ENCODE measurements at regions not wholly inside any gene's neighbourhood (a gene's known extent, or its start where the extent isn't known, plus 50 kb on each side); places are given as distances from the start of the nearest gene placed in this dataset.

DNA sequence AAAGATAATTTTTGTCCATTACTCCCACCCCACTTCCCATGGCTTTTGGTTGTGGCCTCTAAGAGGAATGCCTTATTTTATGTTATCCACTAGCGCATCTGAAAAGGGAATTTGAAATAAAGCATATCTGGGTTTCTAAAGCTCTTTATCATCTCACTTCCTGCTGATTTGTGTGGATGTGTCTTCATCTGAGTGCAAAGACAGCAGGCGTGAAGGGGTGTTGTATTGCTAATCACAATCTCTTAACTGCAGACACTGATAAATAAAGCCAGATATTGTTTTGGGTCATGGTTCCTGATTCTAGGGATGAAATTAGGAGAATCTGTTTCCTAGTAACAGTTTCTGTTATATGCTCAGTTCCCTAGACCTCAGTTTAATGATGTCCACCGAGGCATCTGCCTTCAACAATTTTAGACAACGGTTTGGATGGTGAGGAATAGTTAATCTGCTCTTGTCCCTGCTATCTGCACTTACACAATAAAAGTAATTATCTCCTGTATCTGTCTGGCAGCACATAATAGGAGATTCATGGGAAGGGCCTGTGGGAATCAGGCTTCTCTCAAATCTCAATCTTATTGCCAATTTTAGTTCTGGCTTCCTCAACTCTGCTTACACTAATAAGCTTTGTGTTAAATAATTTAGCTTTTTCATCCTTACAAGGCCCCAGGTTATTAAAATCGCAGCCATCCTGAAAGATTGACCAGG, 517.9 kb upstream of the ATXN8OS start:
- no peak for ATAC-seq
- TF ChIP-seq, protein P1, sequence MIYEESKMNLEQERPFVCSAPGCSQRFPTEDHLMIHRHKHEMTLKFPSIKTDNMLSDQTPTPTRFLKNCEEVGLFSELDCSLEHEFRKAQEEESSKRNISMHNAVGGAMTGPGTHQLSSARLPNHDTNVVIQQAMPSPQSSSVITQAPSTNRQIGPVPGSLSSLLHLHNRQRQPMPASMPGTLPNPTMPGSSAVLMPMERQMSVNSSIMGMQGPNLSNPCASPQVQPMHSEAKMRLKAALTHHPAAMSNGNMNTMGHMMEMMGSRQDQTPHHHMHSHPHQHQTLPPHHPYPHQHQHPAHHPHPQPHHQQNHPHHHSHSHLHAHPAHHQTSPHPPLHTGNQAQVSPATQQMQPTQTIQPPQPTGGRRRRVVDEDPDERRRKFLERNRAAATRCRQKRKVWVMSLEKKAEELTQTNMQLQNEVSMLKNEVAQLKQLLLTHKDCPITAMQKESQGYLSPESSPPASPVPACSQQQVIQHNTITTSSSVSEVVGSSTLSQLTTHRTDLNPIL (CRISPR knock-in tag; IDR thresholded peaks at IDR 0.05; ENCODE audit: low read depth) = no peak
- TF ChIP-seq ARNTL (CRISPR knock-in tag; IDR thresholded peaks at IDR 0.05; ENCODE audit: borderline replicate concordance, low read depth) (no peak), TOX (CRISPR knock-in tag; IDR thresholded peaks at IDR 0.05; ENCODE audit: borderline replicate concordance) (no peak), ESRRG (CRISPR knock-in tag; IDR thresholded peaks at IDR 0.05) (no peak)
- TF ChIP-seq, protein P2, sequence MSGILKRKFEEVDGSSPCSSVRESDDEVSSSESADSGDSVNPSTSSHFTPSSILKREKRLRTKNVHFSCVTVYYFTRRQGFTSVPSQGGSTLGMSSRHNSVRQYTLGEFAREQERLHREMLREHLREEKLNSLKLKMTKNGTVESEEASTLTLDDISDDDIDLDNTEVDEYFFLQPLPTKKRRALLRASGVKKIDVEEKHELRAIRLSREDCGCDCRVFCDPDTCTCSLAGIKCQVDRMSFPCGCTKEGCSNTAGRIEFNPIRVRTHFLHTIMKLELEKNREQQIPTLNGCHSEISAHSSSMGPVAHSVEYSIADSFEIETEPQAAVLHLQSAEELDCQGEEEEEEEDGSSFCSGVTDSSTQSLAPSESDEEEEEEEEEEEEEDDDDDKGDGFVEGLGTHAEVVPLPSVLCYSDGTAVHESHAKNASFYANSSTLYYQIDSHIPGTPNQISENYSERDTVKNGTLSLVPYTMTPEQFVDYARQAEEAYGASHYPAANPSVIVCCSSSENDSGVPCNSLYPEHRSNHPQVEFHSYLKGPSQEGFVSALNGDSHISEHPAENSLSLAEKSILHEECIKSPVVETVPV (CRISPR knock-in tag; IDR thresholded peaks at IDR 0.05) = no peak
- TF ChIP-seq, protein P3, sequence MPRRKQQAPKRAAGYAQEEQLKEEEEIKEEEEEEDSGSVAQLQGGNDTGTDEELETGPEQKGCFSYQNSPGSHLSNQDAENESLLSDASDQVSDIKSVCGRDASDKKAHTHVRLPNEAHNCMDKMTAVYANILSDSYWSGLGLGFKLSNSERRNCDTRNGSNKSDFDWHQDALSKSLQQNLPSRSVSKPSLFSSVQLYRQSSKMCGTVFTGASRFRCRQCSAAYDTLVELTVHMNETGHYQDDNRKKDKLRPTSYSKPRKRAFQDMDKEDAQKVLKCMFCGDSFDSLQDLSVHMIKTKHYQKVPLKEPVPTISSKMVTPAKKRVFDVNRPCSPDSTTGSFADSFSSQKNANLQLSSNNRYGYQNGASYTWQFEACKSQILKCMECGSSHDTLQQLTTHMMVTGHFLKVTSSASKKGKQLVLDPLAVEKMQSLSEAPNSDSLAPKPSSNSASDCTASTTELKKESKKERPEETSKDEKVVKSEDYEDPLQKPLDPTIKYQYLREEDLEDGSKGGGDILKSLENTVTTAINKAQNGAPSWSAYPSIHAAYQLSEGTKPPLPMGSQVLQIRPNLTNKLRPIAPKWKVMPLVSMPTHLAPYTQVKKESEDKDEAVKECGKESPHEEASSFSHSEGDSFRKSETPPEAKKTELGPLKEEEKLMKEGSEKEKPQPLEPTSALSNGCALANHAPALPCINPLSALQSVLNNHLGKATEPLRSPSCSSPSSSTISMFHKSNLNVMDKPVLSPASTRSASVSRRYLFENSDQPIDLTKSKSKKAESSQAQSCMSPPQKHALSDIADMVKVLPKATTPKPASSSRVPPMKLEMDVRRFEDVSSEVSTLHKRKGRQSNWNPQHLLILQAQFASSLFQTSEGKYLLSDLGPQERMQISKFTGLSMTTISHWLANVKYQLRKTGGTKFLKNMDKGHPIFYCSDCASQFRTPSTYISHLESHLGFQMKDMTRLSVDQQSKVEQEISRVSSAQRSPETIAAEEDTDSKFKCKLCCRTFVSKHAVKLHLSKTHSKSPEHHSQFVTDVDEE (CRISPR knock-in tag; IDR thresholded peaks at IDR 0.05) = no peak
- TF ChIP-seq, protein P4, sequence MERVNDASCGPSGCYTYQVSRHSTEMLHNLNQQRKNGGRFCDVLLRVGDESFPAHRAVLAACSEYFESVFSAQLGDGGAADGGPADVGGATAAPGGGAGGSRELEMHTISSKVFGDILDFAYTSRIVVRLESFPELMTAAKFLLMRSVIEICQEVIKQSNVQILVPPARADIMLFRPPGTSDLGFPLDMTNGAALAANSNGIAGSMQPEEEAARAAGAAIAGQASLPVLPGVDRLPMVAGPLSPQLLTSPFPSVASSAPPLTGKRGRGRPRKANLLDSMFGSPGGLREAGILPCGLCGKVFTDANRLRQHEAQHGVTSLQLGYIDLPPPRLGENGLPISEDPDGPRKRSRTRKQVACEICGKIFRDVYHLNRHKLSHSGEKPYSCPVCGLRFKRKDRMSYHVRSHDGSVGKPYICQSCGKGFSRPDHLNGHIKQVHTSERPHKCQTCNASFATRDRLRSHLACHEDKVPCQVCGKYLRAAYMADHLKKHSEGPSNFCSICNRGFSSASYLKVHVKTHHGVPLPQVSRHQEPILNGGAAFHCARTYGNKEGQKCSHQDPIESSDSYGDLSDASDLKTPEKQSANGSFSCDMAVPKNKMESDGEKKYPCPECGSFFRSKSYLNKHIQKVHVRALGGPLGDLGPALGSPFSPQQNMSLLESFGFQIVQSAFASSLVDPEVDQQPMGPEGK (CRISPR knock-in tag; IDR thresholded peaks at IDR 0.05; ENCODE audit: borderline replicate concordance) = no peak

DNA sequence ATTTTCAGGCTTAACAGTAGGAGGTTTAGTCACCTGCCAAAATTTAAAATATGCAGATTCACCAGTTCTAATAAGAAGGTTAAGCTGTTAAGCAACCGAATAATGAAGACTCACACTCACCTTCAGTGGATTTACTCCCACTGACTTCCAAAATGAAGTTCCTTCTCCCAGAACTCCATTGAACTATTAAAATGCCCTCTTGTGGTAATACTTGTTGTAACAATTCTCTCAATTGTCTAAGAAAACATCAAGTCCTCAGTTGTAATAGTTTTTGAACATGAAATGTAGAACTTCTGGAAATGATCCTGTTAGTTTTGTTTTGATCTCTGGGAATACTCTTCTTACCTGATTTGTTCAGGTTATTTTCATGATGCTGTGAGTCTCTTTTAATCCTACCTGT, 522.0 kb upstream of the ATXN8OS start:
- no peak for ATAC-seq
- no peak for TF ChIP-seq ISL1 (CRISPR knock-in tag; IDR thresholded peaks at IDR 0.05)
- TF ChIP-seq, protein P1 (CRISPR knock-in tag; IDR thresholded peaks at IDR 0.05; ENCODE audit: low read depth) = no peak
- no peak for TF ChIP-seq ZNF8 (CRISPR knock-in tag; IDR thresholded peaks at IDR 0.05)
- no peak for TF ChIP-seq ZFP3 (CRISPR knock-in tag; IDR thresholded peaks at IDR 0.05)
- no peak for TF ChIP-seq SNAI2 (CRISPR knock-in tag; IDR thresholded peaks at IDR 0.05)
- no peak for TF ChIP-seq ESRRG (CRISPR knock-in tag; IDR thresholded peaks at IDR 0.05)
- no peak for TF ChIP-seq TOX (CRISPR knock-in tag; IDR thresholded peaks at IDR 0.05; ENCODE audit: borderline replicate concordance)
- TF ChIP-seq ZNF565 (CRISPR knock-in tag; conservative IDR thresholded peaks at IDR 0.05; ENCODE audit: low read depth) = no peak
- TF ChIP-seq, protein P5, sequence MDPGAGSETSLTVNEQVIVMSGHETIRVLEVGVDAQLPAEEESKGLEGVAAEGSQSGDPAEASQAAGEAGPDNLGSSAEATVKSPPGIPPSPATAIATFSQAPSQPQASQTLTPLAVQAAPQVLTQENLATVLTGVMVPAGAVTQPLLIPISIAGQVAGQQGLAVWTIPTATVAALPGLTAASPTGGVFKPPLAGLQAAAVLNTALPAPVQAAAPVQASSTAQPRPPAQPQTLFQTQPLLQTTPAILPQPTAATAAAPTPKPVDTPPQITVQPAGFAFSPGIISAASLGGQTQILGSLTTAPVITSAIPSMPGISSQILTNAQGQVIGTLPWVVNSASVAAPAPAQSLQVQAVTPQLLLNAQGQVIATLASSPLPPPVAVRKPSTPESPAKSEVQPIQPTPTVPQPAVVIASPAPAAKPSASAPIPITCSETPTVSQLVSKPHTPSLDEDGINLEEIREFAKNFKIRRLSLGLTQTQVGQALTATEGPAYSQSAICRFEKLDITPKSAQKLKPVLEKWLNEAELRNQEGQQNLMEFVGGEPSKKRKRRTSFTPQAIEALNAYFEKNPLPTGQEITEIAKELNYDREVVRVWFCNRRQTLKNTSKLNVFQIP (CRISPR knock-in tag; IDR thresholded peaks at IDR 0.05; ENCODE audit: borderline replicate concordance, low read depth) = no peak
- no peak for TF ChIP-seq RARB (CRISPR knock-in tag; IDR thresholded peaks at IDR 0.05)
- no peak for TF ChIP-seq OSR1 (CRISPR knock-in tag; IDR thresholded peaks at IDR 0.05)
- TF ChIP-seq PPARA (CRISPR knock-in tag; IDR thresholded peaks at IDR 0.05; ENCODE audit: borderline replicate concordance) = no peak

DNA sequence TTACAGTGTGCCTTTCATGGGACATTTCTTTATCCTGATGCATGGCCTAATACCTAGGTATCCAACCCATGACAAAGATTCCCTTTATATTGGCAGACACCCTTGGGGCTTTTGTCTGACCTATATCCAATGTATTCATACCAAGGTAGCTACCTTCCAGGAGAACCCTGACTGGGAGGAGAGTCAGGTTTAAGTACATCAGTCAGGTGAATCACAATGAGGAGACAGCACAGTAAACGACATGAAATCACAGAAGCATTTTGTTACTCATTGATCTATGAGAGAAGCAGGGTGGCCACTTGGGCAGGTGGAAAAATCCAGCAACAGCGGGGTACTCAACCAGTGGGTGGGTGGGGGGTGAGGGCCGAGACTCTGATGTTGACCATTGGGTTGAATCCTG, 527.4 kb upstream of the ATXN8OS start:
- no peak for ATAC-seq
- TF ChIP-seq TOX (CRISPR knock-in tag; IDR thresholded peaks at IDR 0.05; ENCODE audit: borderline replicate concordance) (no peak), ISL1 (CRISPR knock-in tag; IDR thresholded peaks at IDR 0.05) (no peak), ZNF565 (CRISPR knock-in tag; conservative IDR thresholded peaks at IDR 0.05; ENCODE audit: low read depth) (no peak), ZFP3 (CRISPR knock-in tag; IDR thresholded peaks at IDR 0.05) (no peak), PPARA (CRISPR knock-in tag; IDR thresholded peaks at IDR 0.05; ENCODE audit: borderline replicate concordance) (no peak), ZNF70 (CRISPR knock-in tag; IDR thresholded peaks at IDR 0.05) (no peak), ARNTL (CRISPR knock-in tag; IDR thresholded peaks at IDR 0.05; ENCODE audit: borderline replicate concordance, low read depth) (no peak), GLIS3 (CRISPR knock-in tag; IDR thresholded peaks at IDR 0.05) (no peak)
- TF ChIP-seq, protein P3 (CRISPR knock-in tag; IDR thresholded peaks at IDR 0.05) = no peak
- TF ChIP-seq, protein P1 (CRISPR knock-in tag; IDR thresholded peaks at IDR 0.05; ENCODE audit: low read depth) = no peak
- TF ChIP-seq, protein P5 (CRISPR knock-in tag; IDR thresholded peaks at IDR 0.05; ENCODE audit: borderline replicate concordance, low read depth) = no peak
